IMR-90 (cell line): ENCODE measurements at regions not wholly inside any gene's neighbourhood (a gene's known extent, or its start where the extent isn't known, plus 50 kb on each side); places are given as distances from the start of the nearest gene placed in this dataset.
"Not testable (repeated sequence)": the region's sequence is repeated elsewhere in the genome, so short reads cannot be mapped to it uniquely, and the experiment has no call there.

Experiments used
- CEBPB ChIP-seq: IDR thresholded peaks from 2 replicates; pipeline ENCODE4 v1.6.1; 2012; ENCODE audit warnings: low read depth, low read length, improper control_type of control experiment
- POLR2A ChIP-seq: IDR thresholded peaks from 2 replicates; pipeline ENCODE4 v1.6.1; 2012; ENCODE audit warnings: mild to moderate bottlenecking, low read depth, low read length
- RAD21 ChIP-seq: IDR thresholded peaks from 2 replicates; pipeline ENCODE4 v1.6.1; 2012; ENCODE audit warnings: low read length, improper control_type of control experiment
- SMC3 ChIP-seq: fragments of 150-350 bp; IDR thresholded peaks from 2 replicates; pipeline ENCODE4 v1.6.1; 2016; ENCODE audit warnings: low read depth, mild to moderate bottlenecking, antibody characterized with exemption, low read length, moderate library complexity
- TF ChIP-seq, protein P1 (sequence below): conservative IDR thresholded peaks from 2 replicates; pipeline ENCODE4 v1.5.1; 2012; ENCODE audit warnings: mild to moderate bottlenecking, low read depth, low read length, improper control_type of control experiment

DNA sequence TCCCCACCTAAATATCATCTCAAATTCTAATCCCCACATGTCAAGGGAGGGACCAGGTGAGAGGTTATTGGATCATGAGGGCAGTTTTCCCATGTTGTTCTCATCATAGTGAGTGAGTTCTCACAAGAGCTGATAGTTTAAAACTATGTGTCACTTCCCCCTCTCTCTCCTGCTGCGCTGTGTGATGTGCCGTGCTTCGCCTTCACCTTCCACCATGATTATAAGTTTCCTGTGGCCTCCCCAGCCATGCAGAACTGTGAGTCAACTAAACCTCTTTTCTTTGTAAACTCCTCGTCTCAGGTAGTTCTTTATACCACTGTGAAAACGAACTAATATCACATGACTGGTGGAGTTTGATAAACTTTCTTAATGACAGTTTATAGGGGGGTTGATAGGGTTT is 839.5 kb downstream of the TMEM121 start:
- TF ChIP-seq, protein P1, sequence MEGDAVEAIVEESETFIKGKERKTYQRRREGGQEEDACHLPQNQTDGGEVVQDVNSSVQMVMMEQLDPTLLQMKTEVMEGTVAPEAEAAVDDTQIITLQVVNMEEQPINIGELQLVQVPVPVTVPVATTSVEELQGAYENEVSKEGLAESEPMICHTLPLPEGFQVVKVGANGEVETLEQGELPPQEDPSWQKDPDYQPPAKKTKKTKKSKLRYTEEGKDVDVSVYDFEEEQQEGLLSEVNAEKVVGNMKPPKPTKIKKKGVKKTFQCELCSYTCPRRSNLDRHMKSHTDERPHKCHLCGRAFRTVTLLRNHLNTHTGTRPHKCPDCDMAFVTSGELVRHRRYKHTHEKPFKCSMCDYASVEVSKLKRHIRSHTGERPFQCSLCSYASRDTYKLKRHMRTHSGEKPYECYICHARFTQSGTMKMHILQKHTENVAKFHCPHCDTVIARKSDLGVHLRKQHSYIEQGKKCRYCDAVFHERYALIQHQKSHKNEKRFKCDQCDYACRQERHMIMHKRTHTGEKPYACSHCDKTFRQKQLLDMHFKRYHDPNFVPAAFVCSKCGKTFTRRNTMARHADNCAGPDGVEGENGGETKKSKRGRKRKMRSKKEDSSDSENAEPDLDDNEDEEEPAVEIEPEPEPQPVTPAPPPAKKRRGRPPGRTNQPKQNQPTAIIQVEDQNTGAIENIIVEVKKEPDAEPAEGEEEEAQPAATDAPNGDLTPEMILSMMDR = not testable (repeated sequence)
- TF ChIP-seq RAD21, POLR2A, SMC3, CEBPB: not testable (repeated sequence)
